AG04450 (cell line): ENCODE measurements at regions not wholly inside any gene's neighbourhood (a gene's known extent, or its start where the extent isn't known, plus 50 kb on each side); places are given as distances from the start of the nearest gene placed in this dataset. TPM values are rescaled to one million over a fixed set of nuclear protein-coding genes. Genes with fewer than 3 reads are reported as not detected.

Source experiments
- CTCF ChIA-PET: fragments of 300-600, 350-600 bp; formaldehyde crosslinking; extraction: SDS; loops from one replicate; lab custom pipeline; 2022; ENCODE audit warnings: antibody characterized with exemption, inconsistent platforms; lab: Charles Lee
- POLR2A ChIA-PET: fragments of 350-600 bp; formaldehyde crosslinking; extraction: SDS; loops from one replicate; lab custom pipeline; 2021; ENCODE audit warnings: antibody characterized with exemption, inconsistent platforms; lab: Yijun Ruan, JAX
- DNase-seq: peaks from one replicate; pipeline ENCODE4 v3.0.0-alpha.2; 2011; ENCODE audit warnings: low read depth, low spot score
- H3K27ac ChIP-seq: one replicate; pipeline ENCODE4 v1.5.1; 2012; ENCODE audit warnings: low read depth, low read length, control low read depth
- H3K27me3 ChIP-seq: one replicate; pipeline ENCODE4 v1.6.0; 2012; ENCODE audit warnings: low read length; ENCODE audit not compliant: control insufficient read depth, insufficient read depth
- H3K4me3 ChIP-seq: 2 replicates; pipeline ENCODE4 v1.5.1; 2011; ENCODE audit warnings: mild to moderate bottlenecking, low read depth, low read length, control low read depth
- H3K9me3 ChIP-seq: 2 replicates; pipeline ENCODE4 v1.5.1; 2012; ENCODE audit warnings: low read length; ENCODE audit not compliant: control insufficient read depth, insufficient read depth
- CTCF ChIP-seq: IDR thresholded peaks from 2 replicates; pipeline ENCODE4 v1.5.1; 2011; ENCODE audit warnings: low read depth, low read length, control low read depth, inconsistent platforms
- small RNA-seq: library from RNA; depleted of rRNA; stranded (forward); fragments of <200 nt; gene quantifications from one replicate; pipeline ENCODE3, GENCODE V24; 2012; ENCODE audit warnings: low read depth; ENCODE audit not compliant: insufficient read length

GRCh38 chr11:104214517-104214916, 50.6 kb upstream of the PDGFD start:
- no peaks in the 10 kb centered on the region for H3K9me3 ChIP-seq
- POLR2A ChIA-PET, result no interaction called here
- no peak overlapping the region for H3K27ac ChIP-seq
- H3K4me3 ChIP-seq, result no peak overlapping the region
- no peak for DNase-seq
- CTCF ChIA-PET, result no interaction called here
- no peaks in the 10 kb centered on the region for H3K27me3 ChIP-seq
- no peak for TF ChIP-seq CTCF

Small RNA genes in the stretch of these regions (small RNA-seq; reads per million reads assigned to genes)
- gene AP001485.1, result not detected
- gene MIR7641-1, result not detected
